PFSK-1 (cell line): ENCODE measurements at regions not wholly inside any gene's neighbourhood (a gene's known extent, or its start where the extent isn't known, plus 50 kb on each side); places are given as distances from the start of the nearest gene placed in this dataset.

Experiments
- FOXP2 ChIP-seq: optimal IDR thresholded peaks from 2 replicates; pipeline ENCODE3; 2011; ENCODE audit warnings: borderline replicate concordance, control low read depth, inconsistent platforms; ENCODE audit not compliant: insufficient read depth; ENCODE audit errors: extremely low read length, extremely low read depth
- POLR2AphosphoS5 ChIP-seq: IDR thresholded peaks from 2 replicates; pipeline ENCODE4 v1.6.1; 2012; ENCODE audit warnings: low read depth, mild to moderate bottlenecking, control low read depth, low read length, moderate library complexity
- SIN3A ChIP-seq: IDR thresholded peaks from 2 replicates; pipeline ENCODE4 v1.6.1; 2012; ENCODE audit warnings: mild to moderate bottlenecking, low read length, moderate library complexity, borderline replicate concordance; ENCODE audit not compliant: insufficient read depth
- TAF1 ChIP-seq: IDR thresholded peaks from 2 replicates; pipeline ENCODE4 v1.6.1; 2012; ENCODE audit warnings: low read length, control low read depth, borderline replicate concordance; ENCODE audit not compliant: insufficient read depth
- TF ChIP-seq, protein P1 (sequence below), 2 experiments: IDR thresholded peaks; 2 replicates each; pipeline versions ENCODE4 v1.6.1 to v1.8.0; 2011 to 2012; ENCODE audit warnings: low read depth in 2 of 2, low read length in 2 of 2, control low read depth in 1 of 2, inconsistent platforms in 1 of 2, mild to moderate bottlenecking in 1 of 2, moderate library complexity in 1 of 2; ENCODE audit not compliant: insufficient read depth in 1 of 2

- TF ChIP-seq FOXP2: no peak
- TF ChIP-seq, protein P1, sequence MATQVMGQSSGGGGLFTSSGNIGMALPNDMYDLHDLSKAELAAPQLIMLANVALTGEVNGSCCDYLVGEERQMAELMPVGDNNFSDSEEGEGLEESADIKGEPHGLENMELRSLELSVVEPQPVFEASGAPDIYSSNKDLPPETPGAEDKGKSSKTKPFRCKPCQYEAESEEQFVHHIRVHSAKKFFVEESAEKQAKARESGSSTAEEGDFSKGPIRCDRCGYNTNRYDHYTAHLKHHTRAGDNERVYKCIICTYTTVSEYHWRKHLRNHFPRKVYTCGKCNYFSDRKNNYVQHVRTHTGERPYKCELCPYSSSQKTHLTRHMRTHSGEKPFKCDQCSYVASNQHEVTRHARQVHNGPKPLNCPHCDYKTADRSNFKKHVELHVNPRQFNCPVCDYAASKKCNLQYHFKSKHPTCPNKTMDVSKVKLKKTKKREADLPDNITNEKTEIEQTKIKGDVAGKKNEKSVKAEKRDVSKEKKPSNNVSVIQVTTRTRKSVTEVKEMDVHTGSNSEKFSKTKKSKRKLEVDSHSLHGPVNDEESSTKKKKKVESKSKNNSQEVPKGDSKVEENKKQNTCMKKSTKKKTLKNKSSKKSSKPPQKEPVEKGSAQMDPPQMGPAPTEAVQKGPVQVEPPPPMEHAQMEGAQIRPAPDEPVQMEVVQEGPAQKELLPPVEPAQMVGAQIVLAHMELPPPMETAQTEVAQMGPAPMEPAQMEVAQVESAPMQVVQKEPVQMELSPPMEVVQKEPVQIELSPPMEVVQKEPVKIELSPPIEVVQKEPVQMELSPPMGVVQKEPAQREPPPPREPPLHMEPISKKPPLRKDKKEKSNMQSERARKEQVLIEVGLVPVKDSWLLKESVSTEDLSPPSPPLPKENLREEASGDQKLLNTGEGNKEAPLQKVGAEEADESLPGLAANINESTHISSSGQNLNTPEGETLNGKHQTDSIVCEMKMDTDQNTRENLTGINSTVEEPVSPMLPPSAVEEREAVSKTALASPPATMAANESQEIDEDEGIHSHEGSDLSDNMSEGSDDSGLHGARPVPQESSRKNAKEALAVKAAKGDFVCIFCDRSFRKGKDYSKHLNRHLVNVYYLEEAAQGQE (IDR thresholded peaks at IDR 0.05; ENCODE audit: insufficient read depth in 1 of 2, low read depth in 2 of 2, low read length in 2 of 2): no peak
- no peak for TF ChIP-seq TAF1
Observed at GRCh38 chr5:143739746-143740145, 72.2 kb upstream of the HMHB1 start.

DNA sequence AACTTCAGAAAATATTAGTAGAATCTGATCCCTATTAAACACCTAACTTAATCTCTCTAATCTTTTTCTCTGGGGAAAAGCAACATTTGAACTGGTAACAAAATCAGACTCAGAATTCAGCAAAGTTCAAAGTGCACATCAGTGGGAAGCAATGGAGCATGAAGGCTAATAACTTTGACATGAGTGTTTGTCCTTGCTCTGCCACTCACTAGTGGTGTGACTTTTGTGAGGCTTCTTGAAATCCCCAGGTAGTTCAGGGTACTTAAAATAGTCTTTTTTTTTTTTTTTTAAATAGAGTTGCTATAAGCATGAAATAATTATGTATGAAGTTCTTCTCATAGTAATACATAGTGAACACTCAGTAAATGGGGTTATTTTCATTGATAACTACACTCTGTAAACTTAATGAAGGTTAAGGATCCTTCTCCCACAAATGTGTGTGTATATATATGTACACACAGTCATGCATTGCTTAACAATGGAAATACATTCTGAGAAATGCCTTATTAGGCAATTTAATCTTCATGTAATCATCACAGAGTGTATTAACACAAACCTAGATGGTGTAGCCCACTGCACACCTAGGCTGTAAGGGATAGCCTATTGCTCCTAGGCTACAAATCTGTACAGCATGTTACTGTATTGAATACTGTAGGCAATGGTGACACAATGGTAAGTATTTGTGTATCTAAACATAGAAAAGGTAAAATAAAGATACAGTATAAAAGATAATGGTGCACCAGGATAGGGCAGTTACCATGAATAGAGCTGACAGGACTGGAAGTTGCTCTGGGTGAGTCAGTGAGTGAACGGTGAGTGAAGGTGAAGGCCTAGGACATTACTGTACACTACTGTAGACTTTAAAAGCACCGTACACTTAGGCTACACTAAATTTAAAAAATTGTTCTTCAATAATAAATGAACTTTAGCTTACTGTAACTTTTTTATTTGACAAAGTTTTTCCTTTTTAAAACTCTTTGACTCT, 73.3 kb upstream of the HMHB1 start:
- TF ChIP-seq FOXP2: no peak

- TF ChIP-seq TAF1: no peak
- no peak for TF ChIP-seq FOXP2
- TF ChIP-seq, protein P1 (IDR thresholded peaks at IDR 0.05; ENCODE audit: insufficient read depth in 1 of 2, low read depth in 2 of 2, low read length in 2 of 2): no peak
- no peak for TF ChIP-seq POLR2AphosphoS5
- TF ChIP-seq SIN3A: no peak
Observed at GRCh38 chr5:143737062-143737461, 74.9 kb upstream of the HMHB1 start.

DNA sequence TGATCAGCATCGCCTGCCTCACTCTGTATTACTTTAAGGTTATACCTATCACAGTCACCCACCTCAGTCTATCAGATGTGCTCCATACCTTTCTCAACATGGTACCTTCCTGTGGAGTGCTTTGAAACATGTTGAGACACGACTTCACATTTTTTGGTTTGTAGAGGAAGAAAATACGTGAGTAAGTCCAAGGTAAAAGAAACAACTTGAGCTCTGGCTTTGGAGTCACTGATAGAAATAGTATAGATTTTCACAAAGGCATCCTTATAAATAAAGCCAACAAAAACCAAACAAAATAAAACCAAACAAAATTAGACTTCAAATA, 77.5 kb upstream of the HMHB1 start:
- TF ChIP-seq TAF1: no peak
- TF ChIP-seq, protein P1 (IDR thresholded peaks at IDR 0.05; ENCODE audit: insufficient read depth in 1 of 2, low read depth in 2 of 2, low read length in 2 of 2): no peak
- TF ChIP-seq FOXP2: no peak
- TF ChIP-seq POLR2AphosphoS5: no peak
- TF ChIP-seq SIN3A: no peak

DNA sequence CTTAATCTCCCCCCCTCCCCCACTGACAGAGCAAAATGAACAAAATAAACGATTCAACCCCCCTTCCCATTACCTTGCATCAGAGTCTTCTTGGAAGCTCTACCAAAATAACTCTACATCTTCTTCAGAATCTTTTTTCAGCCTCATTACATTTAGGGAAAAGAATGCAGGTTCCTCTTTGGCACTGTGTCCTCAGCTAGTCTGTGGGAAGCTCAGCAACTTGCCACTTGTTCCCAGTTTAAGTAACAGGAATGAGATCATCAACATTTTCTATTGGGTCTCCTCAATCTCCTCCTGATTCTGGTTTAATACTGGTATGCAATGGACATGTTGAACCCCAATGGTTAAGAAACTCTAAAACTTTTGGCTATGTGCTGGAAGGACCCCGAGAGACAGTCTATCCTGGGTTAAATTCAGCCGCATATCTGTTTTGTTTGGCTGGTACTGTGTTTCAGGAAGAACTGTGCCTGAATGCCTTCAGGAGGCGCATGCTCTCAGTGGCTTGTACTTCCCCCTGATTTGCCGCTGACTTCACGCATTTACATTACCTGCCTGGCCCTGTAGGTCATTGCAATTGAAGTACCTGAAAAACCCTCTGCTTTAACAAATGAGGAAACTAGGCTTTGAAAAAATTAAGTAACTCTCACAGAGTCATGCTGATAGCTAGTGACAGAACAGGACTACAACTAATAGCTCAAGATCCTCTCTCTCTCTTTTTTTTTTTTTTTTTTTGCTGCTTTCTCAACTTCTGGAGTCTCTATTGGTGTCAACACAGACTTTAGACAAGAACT, 78.1 kb upstream of the HMHB1 start:
- no peak for TF ChIP-seq SIN3A
- TF ChIP-seq TAF1: no peak
- no peak for TF ChIP-seq FOXP2
- TF ChIP-seq POLR2AphosphoS5: no peak
- TF ChIP-seq, protein P1 (IDR thresholded peaks at IDR 0.05; ENCODE audit: insufficient read depth in 1 of 2, low read depth in 2 of 2, low read length in 2 of 2): no peak
